22Rv1 (cell line): ENCODE measurements at regions not wholly inside any gene's neighbourhood (a gene's known extent, or its start where the extent isn't known, plus 50 kb on each side); places are given as distances from the start of the nearest gene placed in this dataset.
"Not testable (repeated sequence)": the region's sequence is repeated elsewhere in the genome, so short reads cannot be mapped to it uniquely, and the experiment has no call there.

ENCODE experiments used
- ZFX ChIP-seq: fragments of 450-650 bp; IDR thresholded peaks from 2 replicates; pipeline ENCODE4 v1.6.1; 2017; ENCODE audit warnings: antibody characterized with exemption, borderline replicate concordance
- TF ChIP-seq, protein P1 (sequence below): fragments of 450-650 bp; IDR thresholded peaks from 2 replicates; pipeline ENCODE4 v1.5.1; 2017; ENCODE audit warnings: mild to moderate bottlenecking

DNA sequence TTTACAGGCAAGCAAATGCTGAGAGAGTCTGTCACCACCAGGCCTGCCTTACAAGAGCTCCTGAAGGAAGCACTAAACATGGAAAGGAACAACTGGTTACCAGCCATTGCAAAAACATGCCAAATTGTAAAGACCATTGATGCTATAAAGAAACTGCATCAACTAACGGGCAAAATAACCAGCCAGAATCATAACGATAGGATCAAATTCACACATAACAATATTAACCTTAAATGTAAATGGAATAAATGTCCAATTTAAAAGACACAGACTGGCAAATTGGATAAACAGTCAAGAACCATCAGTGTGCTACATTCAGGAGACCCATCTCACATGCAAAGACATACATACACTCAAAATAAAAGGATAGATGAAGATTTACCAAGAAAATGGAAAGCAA, 170.7 kb downstream of the CRPPA start:
- TF ChIP-seq, protein P1, sequence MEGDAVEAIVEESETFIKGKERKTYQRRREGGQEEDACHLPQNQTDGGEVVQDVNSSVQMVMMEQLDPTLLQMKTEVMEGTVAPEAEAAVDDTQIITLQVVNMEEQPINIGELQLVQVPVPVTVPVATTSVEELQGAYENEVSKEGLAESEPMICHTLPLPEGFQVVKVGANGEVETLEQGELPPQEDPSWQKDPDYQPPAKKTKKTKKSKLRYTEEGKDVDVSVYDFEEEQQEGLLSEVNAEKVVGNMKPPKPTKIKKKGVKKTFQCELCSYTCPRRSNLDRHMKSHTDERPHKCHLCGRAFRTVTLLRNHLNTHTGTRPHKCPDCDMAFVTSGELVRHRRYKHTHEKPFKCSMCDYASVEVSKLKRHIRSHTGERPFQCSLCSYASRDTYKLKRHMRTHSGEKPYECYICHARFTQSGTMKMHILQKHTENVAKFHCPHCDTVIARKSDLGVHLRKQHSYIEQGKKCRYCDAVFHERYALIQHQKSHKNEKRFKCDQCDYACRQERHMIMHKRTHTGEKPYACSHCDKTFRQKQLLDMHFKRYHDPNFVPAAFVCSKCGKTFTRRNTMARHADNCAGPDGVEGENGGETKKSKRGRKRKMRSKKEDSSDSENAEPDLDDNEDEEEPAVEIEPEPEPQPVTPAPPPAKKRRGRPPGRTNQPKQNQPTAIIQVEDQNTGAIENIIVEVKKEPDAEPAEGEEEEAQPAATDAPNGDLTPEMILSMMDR = not testable (repeated sequence)
- not testable (repeated sequence) for TF ChIP-seq ZFX
